ENCODE measurements at regions not wholly inside any gene's neighbourhood (a gene's known extent, or its start where the extent isn't known, plus 50 kb on each side); places are given as distances from the start of the nearest gene placed in this dataset.
A peak's percentile ranks its signal among the peaks of the same experiment; 100 is the strongest.
"Not testable (repeated sequence)": the region's sequence is repeated elsewhere in the genome, so short reads cannot be mapped to it uniquely, and the experiment has no call there.

DNA sequence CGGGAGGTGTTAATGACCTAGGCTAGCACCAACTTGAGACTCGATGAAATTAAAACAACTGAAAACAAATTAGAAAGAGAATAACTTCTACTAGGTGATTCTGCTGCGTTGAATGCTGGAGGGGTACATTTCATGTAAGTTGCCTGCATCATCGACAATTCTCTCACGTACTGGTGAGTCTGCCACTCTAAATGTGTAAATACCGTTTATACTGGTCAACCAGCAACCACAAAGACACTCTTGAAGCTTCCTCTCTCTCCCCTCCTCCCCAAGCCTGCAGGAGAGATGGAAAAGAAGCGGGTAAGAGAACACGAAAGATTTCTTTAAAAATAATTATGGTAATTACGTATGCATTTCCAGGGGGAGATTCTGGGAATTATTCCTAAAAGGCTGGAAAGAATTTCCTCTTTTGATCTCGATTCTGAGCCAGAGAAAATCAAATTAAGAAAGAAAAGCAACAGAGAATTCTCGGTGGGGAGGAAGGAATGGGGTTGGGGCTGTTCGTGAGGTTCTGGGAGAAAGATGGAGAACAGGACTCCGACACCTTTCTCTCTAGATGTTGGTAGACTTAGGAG is 68.6 kb upstream of the MRTFB start:
- no peak for DNase-seq (ENCODE audit: low read depth)

GRCh38 chr16:14003074-14003570 is 68.0 kb upstream of the MRTFB start:
- no peak for DNase-seq (ENCODE audit: low read depth)

DNA sequence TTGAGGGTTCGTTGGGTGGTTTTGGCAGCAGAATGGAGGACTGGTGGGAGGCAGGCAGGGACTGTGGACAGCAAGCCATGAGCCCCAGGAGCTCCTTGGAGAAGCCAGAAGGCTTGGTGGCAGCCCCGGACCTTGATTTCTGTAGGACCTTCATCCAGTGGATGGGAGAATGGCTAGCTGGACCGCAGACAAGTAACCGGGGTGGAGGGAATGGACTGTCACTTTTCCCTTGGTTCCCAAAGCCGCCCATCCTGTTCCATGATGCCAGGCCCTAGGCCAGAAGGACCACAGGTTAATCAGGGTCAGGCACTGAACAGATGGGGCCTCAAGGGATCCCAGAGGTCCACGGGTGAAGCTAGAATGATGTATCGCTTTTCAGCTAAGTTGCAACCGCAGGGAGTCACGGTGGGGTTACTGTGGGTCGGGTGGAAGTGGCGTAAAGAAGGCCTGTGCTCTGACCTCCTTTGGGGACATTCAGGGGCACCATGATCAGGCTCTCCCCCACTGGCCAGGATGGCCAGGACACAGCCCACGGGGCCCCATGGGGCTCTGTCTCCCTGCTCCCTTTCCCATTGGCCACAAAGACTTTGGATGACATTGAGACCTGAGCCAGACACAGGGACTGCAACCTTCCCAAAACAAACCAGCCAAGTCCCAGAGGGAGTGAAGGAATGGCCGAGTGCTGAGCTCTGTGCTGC is 66.9 kb upstream of the MRTFB start:
- no peak for DNase-seq (ENCODE audit: low read depth)

GRCh38 chr16:14004729-14005315 is 66.3 kb upstream of the MRTFB start:
- no peak for DNase-seq (ENCODE audit: low read depth)

GRCh38 chr16:14005335-14005734 is 65.8 kb upstream of the MRTFB start:
- DNase-seq (ENCODE audit: low read depth) = no peak

DNA sequence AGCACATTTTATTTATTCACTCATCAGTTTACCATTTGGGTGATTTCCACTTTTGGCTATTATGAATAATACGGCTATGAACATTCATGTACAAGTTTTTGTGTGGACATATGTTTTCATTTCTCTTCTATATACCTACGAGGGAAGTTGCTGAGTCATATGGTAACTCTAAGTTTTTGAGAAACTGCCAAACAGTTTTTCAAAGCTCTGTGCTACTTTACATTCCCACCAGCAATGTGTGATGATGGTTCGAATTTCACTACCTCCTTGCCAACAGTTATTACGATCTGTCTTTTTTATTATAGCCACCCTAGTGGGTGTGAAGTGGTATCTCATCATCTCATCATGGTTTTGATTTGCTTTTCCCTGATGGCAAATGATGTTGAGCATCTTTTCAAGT is 63.7 kb upstream of the MRTFB start:
- DNase-seq (ENCODE audit: low read depth) = peak; percentile 89

DNA sequence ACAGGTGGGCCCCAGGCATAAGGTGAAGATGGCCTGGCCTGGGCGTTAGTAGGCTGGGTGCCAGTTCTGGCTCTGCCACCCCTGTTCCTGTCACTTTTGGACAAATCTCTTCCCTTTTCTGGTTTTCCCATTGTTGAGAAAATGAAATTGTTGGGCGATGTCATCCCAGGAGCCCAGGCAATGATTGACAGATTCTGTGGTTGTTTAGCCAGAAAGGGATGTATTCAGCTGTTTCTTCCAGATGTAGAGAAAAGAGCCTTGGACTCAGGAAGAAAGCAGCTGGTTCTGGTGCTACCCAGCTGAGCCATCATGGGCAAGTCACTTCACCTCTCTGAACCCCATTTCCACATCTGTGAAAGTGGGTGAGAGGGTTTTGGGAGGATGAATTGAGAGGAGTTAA is 60.1 kb upstream of the MRTFB start:
- no peak for DNase-seq (ENCODE audit: low read depth)

- no peak for DNase-seq (ENCODE audit: low read depth)
Observed at GRCh38 chr16:14011846-14012245, 59.3 kb upstream of the MRTFB start.

GRCh38 chr16:14013145-14013570 is 58.0 kb upstream of the MRTFB start:
- no peak for DNase-seq (ENCODE audit: low read depth)

GRCh38 chr16:14013571-14014283 is 57.4 kb upstream of the MRTFB start:
- DNase-seq (ENCODE audit: low read depth) = peak; percentile 96

GRCh38 chr16:14014284-14014625 is 56.9 kb upstream of the MRTFB start:
- DNase-seq (ENCODE audit: low read depth) = no peak

DNA sequence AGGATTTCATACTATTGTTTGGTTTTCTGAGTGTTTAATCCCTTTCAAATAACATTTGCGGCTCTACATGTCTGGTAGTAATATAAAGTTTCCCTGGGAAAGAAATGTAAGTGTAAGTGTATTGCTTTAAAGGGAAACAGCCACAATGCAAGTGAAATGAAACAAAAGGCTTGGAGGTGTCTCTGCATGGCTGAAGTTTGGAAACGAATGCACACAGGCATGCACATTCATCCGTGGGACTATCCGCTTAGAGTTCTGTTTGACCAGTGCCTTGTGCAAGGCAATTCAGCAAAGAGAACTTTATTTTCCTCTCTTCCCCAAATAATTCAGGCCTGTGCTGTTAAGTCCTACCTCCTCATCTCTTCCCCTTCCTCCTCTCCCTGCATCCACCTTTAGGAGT is 56.1 kb upstream of the MRTFB start:
- no peak for DNase-seq (ENCODE audit: low read depth)

DNA sequence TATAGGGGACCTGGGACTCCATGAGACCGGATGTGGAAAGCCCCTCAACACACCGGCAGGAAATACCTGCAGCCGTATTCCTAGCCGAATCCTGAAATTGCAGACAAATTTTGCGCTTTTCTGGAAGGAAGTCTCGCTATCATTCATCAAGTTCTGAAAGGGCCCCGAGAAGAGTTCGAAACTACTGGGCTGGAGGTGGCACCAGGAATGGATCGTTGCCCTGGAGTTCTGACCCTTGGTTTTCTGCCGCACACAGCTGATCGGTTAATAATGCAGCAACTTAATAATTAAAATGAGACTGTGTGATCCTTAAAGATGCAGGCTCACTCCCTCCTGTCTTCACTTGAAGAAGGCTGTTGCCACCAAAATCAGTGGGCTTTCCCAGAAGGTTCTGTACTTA is 55.7 kb upstream of the MRTFB start:
- no peak for DNase-seq (ENCODE audit: low read depth)

DNA sequence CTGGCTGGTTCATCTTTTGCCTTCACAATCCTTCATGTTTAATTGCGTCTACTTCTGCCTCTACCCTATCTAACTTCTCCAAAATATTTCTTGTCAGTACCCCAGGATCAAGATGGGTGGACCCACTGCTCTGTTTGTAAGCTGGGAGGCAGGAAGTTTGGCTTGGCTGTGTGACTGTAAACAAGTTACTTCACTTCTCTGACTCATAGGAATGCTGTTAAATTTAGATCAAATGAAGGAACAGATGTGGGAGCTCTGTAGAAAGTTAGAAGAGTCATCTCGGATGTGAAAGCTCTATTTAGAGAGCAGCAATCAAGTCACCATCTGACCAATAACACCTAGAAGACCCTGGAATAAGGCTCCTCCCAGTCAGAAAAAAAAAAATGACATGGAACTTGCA is 55.2 kb upstream of the MRTFB start:
- peak; percentile 84 for DNase-seq (ENCODE audit: low read depth)

- not testable (repeated sequence) for DNase-seq (ENCODE audit: low read depth)
Observed at GRCh38 chr16:14016362-14016761, 54.8 kb upstream of the MRTFB start.

DNA sequence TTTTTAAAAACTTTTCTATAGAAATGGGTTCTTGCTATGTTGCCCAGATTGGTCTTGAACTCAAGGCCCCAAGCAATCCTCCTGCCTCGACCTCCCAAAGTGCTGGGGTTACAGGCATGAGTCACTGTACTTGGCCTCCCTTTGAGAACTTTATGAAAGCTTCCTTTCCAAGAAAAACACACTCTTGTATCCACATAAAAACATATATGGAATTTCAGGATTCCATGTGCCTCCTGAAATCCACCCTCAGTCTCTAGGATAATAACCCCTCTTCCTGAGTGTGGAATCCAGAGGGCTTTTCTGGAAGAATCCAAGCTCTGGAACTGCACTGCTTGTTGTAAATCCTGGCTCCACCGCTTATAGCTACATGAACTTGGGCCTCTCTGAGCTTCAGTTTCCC is 53.2 kb upstream of the MRTFB start:
- no peak for DNase-seq (ENCODE audit: low read depth)

- no peak for DNase-seq (ENCODE audit: low read depth)
Observed at GRCh38 chr16:14018851-14019250, 52.3 kb upstream of the MRTFB start.

DNA sequence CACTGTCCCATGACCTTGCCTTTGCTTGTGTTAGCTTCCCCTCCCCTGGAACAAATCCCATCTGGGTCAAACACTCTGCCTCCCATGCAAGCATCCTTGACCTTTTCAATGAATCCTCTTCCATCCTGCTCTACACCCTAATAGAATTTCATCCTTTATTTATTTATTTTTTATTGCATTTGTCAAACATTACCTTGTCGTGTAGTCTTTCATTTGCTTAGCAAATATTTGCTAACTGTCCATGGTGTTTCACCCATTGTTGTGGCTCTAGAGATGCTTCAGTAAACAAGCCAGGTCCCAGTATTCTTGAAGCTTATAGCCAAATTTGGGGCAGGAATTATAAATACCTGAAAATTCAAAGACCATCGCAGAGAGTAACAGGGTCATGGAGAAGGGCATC is 51.0 kb upstream of the MRTFB start:
- no peak for DNase-seq (ENCODE audit: low read depth)
